ENCODE measurements at regions not wholly inside any gene's neighbourhood (a gene's known extent, or its start where the extent isn't known, plus 50 kb on each side); places are given as distances from the start of the nearest gene placed in this dataset.

DNA sequence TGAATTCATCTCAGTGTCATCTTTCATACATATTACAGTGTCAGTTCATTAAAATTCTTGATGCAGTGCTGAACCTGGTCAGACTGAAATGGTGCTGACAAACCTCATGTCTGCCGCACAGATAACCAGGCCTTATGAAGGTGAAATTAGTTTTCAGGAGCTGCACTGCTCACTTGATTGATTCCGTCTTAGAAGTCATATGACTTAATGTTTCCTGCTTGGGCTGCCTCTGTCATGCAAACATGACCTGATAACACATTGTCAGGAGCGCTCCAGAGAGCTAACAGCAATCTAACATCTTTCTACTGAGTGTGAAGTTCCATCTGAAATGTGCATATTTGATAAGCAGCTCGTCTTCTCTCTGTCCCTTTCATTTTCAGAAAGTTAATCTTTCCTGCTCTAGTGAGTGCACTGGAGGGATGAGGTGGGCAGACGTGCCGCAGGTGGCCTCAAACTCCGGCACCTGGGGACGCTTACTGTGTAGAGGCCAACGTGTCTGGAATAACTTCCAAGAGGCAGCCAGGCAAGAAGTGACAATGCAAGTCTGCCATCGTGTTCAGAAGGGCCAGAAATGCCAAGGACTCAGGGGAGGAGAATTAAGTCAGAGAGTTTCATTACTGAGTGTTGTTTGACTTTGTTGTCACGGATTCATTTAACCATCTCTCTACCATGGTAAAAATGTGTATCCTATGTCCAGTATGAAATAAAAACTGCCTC lies 592.1 kb downstream of the TLE1 start:
- Histone ChIP-seq H3K27ac (ENCODE audit: low read depth, low read length) (no peak overlapping the region), H2AFZ (ENCODE audit: low read length, unreplicated experiment) (no peak overlapping the region), H3K4me1 (ENCODE audit: control insufficient read depth, insufficient read depth, low read length, unreplicated experiment) (no peaks in the 10 kb centered on the region), H3K79me2 (ENCODE audit: control insufficient read depth, insufficient read depth, low read length, unreplicated experiment) (no peaks in the 10 kb centered on the region), H3K4me3 (ENCODE audit: low read depth, low read length) (no peak overlapping the region), H3K36me3 (ENCODE audit: insufficient read depth, low read length) (no peaks in the 10 kb centered on the region), H3K27me3 (ENCODE audit: insufficient read depth, low read length) (no peaks in the 10 kb centered on the region)

DNA sequence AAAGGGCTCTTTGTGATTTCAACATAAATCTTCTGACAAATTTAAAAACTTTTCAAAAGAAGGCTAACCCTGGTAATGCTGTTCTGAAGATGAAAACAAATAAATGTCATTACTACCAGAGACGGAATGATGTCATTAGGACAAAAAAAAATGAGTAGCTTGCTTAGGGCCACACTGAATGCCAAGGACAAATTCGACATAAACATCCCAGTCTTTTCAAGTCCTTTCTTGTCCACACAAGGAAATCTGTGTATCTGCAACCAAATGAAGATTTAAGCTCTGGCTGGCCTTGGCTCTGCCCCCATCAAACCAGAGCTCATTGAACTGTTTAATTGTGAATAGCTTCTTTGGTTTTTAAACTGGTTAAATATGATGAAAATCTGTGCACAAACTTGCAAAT lies 592.7 kb downstream of the TLE1 start:
- Histone ChIP-seq H2AFZ (ENCODE audit: low read length, unreplicated experiment) (no peak overlapping the region), H3K36me3 (ENCODE audit: insufficient read depth, low read length) (no peaks in the 10 kb centered on the region), H3K4me3 (ENCODE audit: low read depth, low read length) (no peak overlapping the region), H3K4me1 (ENCODE audit: control insufficient read depth, insufficient read depth, low read length, unreplicated experiment) (no peaks in the 10 kb centered on the region), H3K79me2 (ENCODE audit: control insufficient read depth, insufficient read depth, low read length, unreplicated experiment) (no peaks in the 10 kb centered on the region), H3K27ac (ENCODE audit: low read depth, low read length) (no peak overlapping the region), H3K27me3 (ENCODE audit: insufficient read depth, low read length) (no peaks in the 10 kb centered on the region)

DNA sequence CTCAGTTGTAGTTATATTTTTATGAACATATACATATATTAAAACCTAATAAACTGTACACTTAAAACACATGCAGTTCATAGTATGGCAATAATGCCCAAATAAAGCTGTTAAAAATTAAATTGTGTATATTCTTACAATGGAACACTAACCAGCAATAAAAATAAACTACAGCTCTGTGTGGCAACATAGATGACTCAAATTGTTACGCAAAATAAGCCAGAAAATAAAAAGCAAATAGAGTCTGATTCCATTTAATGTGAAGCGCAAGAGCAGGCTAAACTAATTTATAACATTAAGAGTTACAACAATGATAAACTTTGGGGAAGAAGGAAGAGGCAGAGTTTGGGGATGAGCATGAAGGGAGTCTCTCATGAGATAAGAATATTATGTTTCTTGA lies 597.3 kb downstream of the TLE1 start:
- H3K4me3 ChIP-seq (ENCODE audit: low read depth, low read length) = no peak overlapping the region
- H2AFZ ChIP-seq (ENCODE audit: low read length, unreplicated experiment) = no peak overlapping the region
- H3K4me1 ChIP-seq (ENCODE audit: control insufficient read depth, insufficient read depth, low read length, unreplicated experiment) = no peaks in the 10 kb centered on the region
- no peaks in the 10 kb centered on the region for H3K79me2 ChIP-seq (ENCODE audit: control insufficient read depth, insufficient read depth, low read length, unreplicated experiment)
- no peak overlapping the region for H3K27ac ChIP-seq (ENCODE audit: low read depth, low read length)
- H3K27me3 ChIP-seq (ENCODE audit: insufficient read depth, low read length) = no peaks in the 10 kb centered on the region
- H3K36me3 ChIP-seq (ENCODE audit: insufficient read depth, low read length) = no peaks in the 10 kb centered on the region

DNA sequence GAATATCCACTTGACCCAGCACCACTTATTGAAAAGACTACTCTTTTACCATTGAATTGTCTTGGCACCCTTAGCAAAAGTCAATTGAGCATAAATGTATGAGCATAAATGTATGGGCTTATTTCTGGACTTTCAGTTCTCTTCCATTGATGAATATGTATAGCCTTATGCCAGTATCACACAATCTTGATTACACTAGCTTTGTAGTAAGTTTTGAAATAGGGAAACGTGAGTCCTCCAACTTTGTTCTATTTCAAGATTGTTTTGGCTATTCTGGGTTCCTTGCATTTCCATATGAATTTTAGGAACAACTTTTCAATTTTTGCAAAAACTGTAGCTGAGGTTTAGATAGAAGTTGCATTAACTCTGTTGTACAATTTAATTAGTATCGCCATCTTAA lies 601.0 kb downstream of the TLE1 start:
- no peak overlapping the region for H3K4me3 ChIP-seq (ENCODE audit: low read depth, low read length)
- no peaks in the 10 kb centered on the region for H3K79me2 ChIP-seq (ENCODE audit: control insufficient read depth, insufficient read depth, low read length, unreplicated experiment)
- H3K36me3 ChIP-seq (ENCODE audit: insufficient read depth, low read length) = no peaks in the 10 kb centered on the region
- H3K27ac ChIP-seq (ENCODE audit: low read depth, low read length) = no peak overlapping the region
- H3K4me1 ChIP-seq (ENCODE audit: control insufficient read depth, insufficient read depth, low read length, unreplicated experiment) = peaks cover 10% of the 10 kb centered on the region
- no peaks in the 10 kb centered on the region for H3K27me3 ChIP-seq (ENCODE audit: insufficient read depth, low read length)
- no peak overlapping the region for H2AFZ ChIP-seq (ENCODE audit: low read length, unreplicated experiment)

DNA sequence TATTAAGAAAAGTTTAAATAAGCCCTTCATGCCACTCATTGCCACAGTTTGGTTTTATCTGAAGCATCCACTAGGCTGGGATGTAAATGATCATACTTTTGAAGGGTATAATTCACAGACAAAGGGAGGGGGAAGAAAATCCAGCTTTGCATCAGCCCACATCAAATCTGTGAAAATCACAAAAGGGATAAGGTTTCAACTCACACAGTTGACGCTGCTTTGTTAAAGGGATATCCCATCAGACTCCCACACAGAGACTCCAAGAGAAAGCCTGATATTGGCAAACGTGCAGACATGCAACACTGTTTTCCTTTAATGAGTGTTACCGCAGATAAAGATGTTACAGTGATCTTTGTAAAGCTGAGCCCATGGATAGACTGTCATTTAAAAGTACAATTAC lies 602.9 kb downstream of the TLE1 start:
- Histone ChIP-seq H3K36me3 (ENCODE audit: insufficient read depth, low read length) (no peaks in the 10 kb centered on the region), H3K27ac (ENCODE audit: low read depth, low read length) (no peak overlapping the region), H3K27me3 (ENCODE audit: insufficient read depth, low read length) (no peaks in the 10 kb centered on the region), H3K79me2 (ENCODE audit: control insufficient read depth, insufficient read depth, low read length, unreplicated experiment) (no peaks in the 10 kb centered on the region), H2AFZ (ENCODE audit: low read length, unreplicated experiment) (no peak overlapping the region), H3K4me3 (ENCODE audit: low read depth, low read length) (no peak overlapping the region), H3K4me1 (ENCODE audit: control insufficient read depth, insufficient read depth, low read length, unreplicated experiment) (peaks cover 22% of the 10 kb centered on the region)

DNA sequence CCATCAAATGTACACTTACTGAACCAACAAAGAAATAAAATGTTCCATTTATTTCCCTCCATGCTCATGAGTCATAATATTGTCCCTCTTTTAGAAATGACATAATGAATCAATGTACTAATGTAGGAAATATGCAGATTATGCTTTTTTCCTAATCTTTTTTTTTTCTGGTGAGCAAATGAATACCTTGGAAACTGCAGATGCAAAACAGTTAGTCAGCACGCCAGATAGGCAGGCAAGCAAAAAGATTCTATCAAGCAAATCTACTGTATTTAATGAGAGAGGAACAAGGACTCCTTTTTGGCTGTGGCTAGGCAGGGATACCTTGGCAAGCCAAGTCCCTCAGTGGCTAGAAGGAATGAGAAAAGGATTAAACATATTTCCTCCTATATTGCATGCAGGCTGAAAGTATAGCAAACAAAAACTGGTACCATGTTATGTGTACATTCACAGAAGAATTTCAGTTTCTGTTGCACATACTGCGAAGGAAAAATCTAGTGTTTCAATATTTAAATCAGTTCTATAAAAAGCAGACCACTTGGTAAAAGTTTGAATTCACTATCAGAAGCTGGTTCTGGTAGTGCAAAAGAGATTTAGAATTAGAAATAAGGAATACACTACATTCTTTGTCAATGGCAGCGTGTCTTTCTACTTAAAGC lies 605.4 kb downstream of the TLE1 start:
- Histone ChIP-seq H3K79me2 (ENCODE audit: control insufficient read depth, insufficient read depth, low read length, unreplicated experiment) (no peaks in the 10 kb centered on the region), H3K36me3 (ENCODE audit: insufficient read depth, low read length) (no peaks in the 10 kb centered on the region), H3K4me1 (ENCODE audit: control insufficient read depth, insufficient read depth, low read length, unreplicated experiment) (peaks cover 22% of the 10 kb centered on the region), H3K27me3 (ENCODE audit: insufficient read depth, low read length) (no peaks in the 10 kb centered on the region), H3K4me3 (ENCODE audit: low read depth, low read length) (peak overlapping the region; percentile 12; the same call in 1 of the 2 replicates), H2AFZ (ENCODE audit: low read length, unreplicated experiment) (peak overlapping the region; percentile 33), H3K27ac (ENCODE audit: low read depth, low read length) (peak overlapping the region; percentile 64)

DNA sequence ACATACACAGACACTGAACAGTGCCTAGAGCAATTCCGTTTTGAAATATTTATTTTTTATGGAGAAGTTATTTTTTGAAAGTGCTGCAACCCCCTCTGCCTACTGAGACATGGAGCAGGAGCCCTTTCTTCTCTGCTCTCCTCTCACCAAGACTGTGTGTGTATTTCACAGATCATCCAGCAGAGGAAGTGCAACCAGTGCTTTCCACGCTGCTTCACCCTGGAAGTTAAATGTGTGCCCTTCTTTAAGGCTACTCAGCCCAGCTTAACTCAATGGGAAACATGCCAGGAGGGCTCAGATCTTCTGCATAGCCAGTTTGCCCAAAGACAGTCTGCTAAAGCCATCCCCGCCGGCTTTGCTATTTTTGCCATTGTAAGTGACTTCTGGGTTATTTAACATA lies 606.3 kb downstream of the TLE1 start:
- Histone ChIP-seq H3K27me3 (ENCODE audit: insufficient read depth, low read length) (no peaks in the 10 kb centered on the region), H3K79me2 (ENCODE audit: control insufficient read depth, insufficient read depth, low read length, unreplicated experiment) (no peaks in the 10 kb centered on the region), H2AFZ (ENCODE audit: low read length, unreplicated experiment) (peak overlapping the region; percentile 15), H3K36me3 (ENCODE audit: insufficient read depth, low read length) (no peaks in the 10 kb centered on the region), H3K4me1 (ENCODE audit: control insufficient read depth, insufficient read depth, low read length, unreplicated experiment) (peaks cover 22% of the 10 kb centered on the region), H3K27ac (ENCODE audit: low read depth, low read length) (peak overlapping the region; percentile 60), H3K4me3 (ENCODE audit: low read depth, low read length) (no peak overlapping the region)

DNA sequence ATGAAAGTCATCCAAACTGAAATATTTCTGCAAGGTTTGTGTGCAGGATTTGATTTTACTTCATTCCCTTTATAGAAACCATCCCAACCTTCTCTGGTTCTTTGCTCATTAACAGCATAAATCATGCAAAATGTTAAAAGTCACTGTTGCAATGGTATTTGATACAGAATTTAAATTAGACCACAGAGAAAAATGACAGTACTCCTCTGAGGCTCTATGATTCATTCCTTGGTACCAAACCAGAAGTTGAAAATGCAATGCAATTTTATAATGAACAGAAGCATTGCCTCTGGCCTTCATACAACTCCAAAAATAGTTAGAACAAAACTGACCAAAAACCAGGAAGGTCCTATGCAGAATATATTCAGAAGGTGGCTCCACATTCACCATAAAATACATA lies 607.1 kb downstream of the TLE1 start:
- no peak overlapping the region for H3K4me3 ChIP-seq (ENCODE audit: low read depth, low read length)
- H3K4me1 ChIP-seq (ENCODE audit: control insufficient read depth, insufficient read depth, low read length, unreplicated experiment) = peaks cover 22% of the 10 kb centered on the region
- H3K79me2 ChIP-seq (ENCODE audit: control insufficient read depth, insufficient read depth, low read length, unreplicated experiment) = no peaks in the 10 kb centered on the region
- H2AFZ ChIP-seq (ENCODE audit: low read length, unreplicated experiment) = no peak overlapping the region
- no peak overlapping the region for H3K27ac ChIP-seq (ENCODE audit: low read depth, low read length)
- no peaks in the 10 kb centered on the region for H3K36me3 ChIP-seq (ENCODE audit: insufficient read depth, low read length)
- no peaks in the 10 kb centered on the region for H3K27me3 ChIP-seq (ENCODE audit: insufficient read depth, low read length)

DNA sequence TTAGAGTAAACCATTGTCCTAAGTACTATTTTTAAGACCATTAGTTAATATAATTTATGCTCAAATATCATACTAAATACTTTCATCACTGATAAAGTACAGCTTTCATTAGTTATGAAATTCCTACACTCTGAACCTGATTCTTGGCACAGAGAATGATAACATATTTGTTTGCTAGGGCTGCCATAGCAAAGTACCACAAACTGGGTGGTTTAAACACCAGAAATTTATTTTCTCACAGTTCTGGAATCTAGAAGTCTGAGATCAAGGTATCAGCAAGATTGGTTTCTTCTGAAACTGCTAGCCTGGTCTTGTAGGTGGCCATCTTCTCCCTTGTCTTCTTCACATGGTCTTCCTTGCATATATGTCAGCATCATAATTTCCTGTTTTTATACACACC lies 608.4 kb downstream of the TLE1 start:
- Histone ChIP-seq H3K4me1 (ENCODE audit: control insufficient read depth, insufficient read depth, low read length, unreplicated experiment) (peaks cover 22% of the 10 kb centered on the region), H3K27me3 (ENCODE audit: insufficient read depth, low read length) (no peaks in the 10 kb centered on the region), H3K27ac (ENCODE audit: low read depth, low read length) (no peak overlapping the region), H3K79me2 (ENCODE audit: control insufficient read depth, insufficient read depth, low read length, unreplicated experiment) (no peaks in the 10 kb centered on the region), H3K4me3 (ENCODE audit: low read depth, low read length) (no peak overlapping the region), H3K36me3 (ENCODE audit: insufficient read depth, low read length) (no peaks in the 10 kb centered on the region), H2AFZ (ENCODE audit: low read length, unreplicated experiment) (no peak overlapping the region)

DNA sequence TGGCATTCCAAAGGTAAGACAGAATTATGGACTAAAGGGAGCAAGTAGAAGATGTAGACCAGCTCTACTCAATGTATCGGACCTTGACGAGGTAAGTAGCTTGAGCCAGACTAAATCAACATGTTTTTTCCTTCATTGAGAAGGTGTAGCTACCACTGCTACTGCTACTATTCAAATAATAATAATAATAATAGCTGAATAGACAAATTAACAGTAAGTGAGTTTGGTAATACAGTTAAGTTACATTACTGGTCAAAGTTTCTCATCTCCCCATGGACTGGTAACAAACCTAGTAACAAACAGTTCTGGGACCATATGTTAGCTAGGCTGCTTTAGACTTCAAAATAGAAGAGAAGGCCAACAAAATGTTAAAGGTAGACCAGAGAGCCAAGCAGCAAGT lies 609.2 kb downstream of the TLE1 start:
- H3K4me3 ChIP-seq (ENCODE audit: low read depth, low read length) = no peak overlapping the region
- H3K4me1 ChIP-seq (ENCODE audit: control insufficient read depth, insufficient read depth, low read length, unreplicated experiment) = peaks cover 22% of the 10 kb centered on the region
- H2AFZ ChIP-seq (ENCODE audit: low read length, unreplicated experiment) = no peak overlapping the region

DNA sequence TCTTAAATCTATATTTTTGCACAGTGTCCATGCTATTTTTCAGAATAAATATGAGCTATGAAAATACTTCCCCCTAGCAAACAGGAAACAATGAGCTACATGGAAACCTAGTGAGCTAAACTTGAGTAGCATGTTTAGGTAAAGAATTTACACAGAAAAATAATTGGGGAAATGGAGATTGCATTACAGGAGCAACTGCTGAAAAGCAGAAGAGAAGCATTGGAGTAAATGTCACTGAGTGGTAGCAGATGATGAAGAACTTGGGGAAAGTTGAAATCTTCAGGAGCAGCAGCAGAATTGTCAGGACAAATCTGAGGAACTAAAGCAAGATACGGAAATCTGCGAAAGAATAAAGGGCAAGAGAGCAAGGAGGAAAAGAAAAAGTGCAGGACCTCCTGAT lies 610.3 kb downstream of the TLE1 start:
- Histone ChIP-seq H2AFZ (ENCODE audit: low read length, unreplicated experiment) (no peak overlapping the region), H3K4me3 (ENCODE audit: low read depth, low read length) (no peak overlapping the region), H3K27me3 (ENCODE audit: insufficient read depth, low read length) (no peaks in the 10 kb centered on the region), H3K4me1 (ENCODE audit: control insufficient read depth, insufficient read depth, low read length, unreplicated experiment) (peaks cover 18% of the 10 kb centered on the region), H3K36me3 (ENCODE audit: insufficient read depth, low read length) (no peaks in the 10 kb centered on the region), H3K79me2 (ENCODE audit: control insufficient read depth, insufficient read depth, low read length, unreplicated experiment) (no peaks in the 10 kb centered on the region), H3K27ac (ENCODE audit: low read depth, low read length) (no peak overlapping the region)

More for the DNA sequence above, 609.2 kb downstream of the TLE1 start:
- Histone ChIP-seq H3K79me2 (ENCODE audit: control insufficient read depth, insufficient read depth, low read length, unreplicated experiment) (no peaks in the 10 kb centered on the region), H3K27me3 (ENCODE audit: insufficient read depth, low read length) (no peaks in the 10 kb centered on the region), H3K36me3 (ENCODE audit: insufficient read depth, low read length) (no peaks in the 10 kb centered on the region), H3K27ac (ENCODE audit: low read depth, low read length) (no peak overlapping the region)
